ENCODE measurements at regions not wholly inside any gene's neighbourhood (a gene's known extent, or its start where the extent isn't known, plus 50 kb on each side); places are given as distances from the start of the nearest gene placed in this dataset.

- no peak for DNase-seq (ENCODE audit: low spot score)
Measured at GRCh38 chr1:4016351-4017130, 116.5 kb upstream of the C1orf174 start.

- DNase-seq (ENCODE audit: low spot score), result no peak
Measured at GRCh38 chr1:4017636-4018365, 117.7 kb upstream of the C1orf174 start.

GRCh38 chr1:4018466-4019146 lies 118.5 kb upstream of the C1orf174 start:
- DNase-seq (ENCODE audit: low spot score), result no peak

- no peak for DNase-seq (ENCODE audit: low spot score)
Measured at GRCh38 chr1:4019147-4019521, 119.1 kb upstream of the C1orf174 start.

- no peak for DNase-seq (ENCODE audit: low spot score)
Measured at GRCh38 chr1:4019606-4020331, 119.7 kb upstream of the C1orf174 start.

- DNase-seq (ENCODE audit: low spot score), result no peak
Measured at GRCh38 chr1:4020449-4020848, 120.4 kb upstream of the C1orf174 start.

- no peak for DNase-seq (ENCODE audit: low spot score)
Measured at GRCh38 chr1:4021136-4021973, 121.3 kb upstream of the C1orf174 start.

GRCh38 chr1:4021974-4022268 lies 121.8 kb upstream of the C1orf174 start:
- no peak for DNase-seq (ENCODE audit: low spot score)

- no peak for DNase-seq (ENCODE audit: low spot score)
Measured at GRCh38 chr1:4022715-4023114, 122.6 kb upstream of the C1orf174 start.

- no peak for DNase-seq (ENCODE audit: low spot score)
Measured at GRCh38 chr1:4023678-4024077, 123.6 kb upstream of the C1orf174 start.

GRCh38 chr1:4024811-4025210 lies 124.7 kb upstream of the C1orf174 start:
- no peak for DNase-seq (ENCODE audit: low spot score)

GRCh38 chr1:4025752-4026151 lies 125.7 kb upstream of the C1orf174 start:
- DNase-seq (ENCODE audit: low spot score), result no peak

- no peak for DNase-seq (ENCODE audit: low spot score)
Measured at GRCh38 chr1:4027008-4027407, 126.9 kb upstream of the C1orf174 start.

- DNase-seq (ENCODE audit: low spot score), result no peak
Measured at GRCh38 chr1:4027492-4028138, 127.5 kb upstream of the C1orf174 start.

GRCh38 chr1:4028139-4028501 lies 128.0 kb upstream of the C1orf174 start:
- no peak for DNase-seq (ENCODE audit: low spot score)

- DNase-seq (ENCODE audit: low spot score), result no peak
Measured at GRCh38 chr1:4029376-4029775, 129.3 kb upstream of the C1orf174 start.

- no peak for DNase-seq (ENCODE audit: low spot score)
Measured at GRCh38 chr1:4032571-4032970, 132.5 kb upstream of the C1orf174 start.

GRCh38 chr1:4033129-4033676 lies 133.1 kb upstream of the C1orf174 start:
- no peak for DNase-seq (ENCODE audit: low spot score)

- no peak for DNase-seq (ENCODE audit: low spot score)
Measured at GRCh38 chr1:4033713-4034112, 133.6 kb upstream of the C1orf174 start.

- no peak for DNase-seq (ENCODE audit: low spot score)
Measured at GRCh38 chr1:4034318-4034887, 134.3 kb upstream of the C1orf174 start.

GRCh38 chr1:4044967-4045366 lies 144.9 kb upstream of the C1orf174 start:
- DNase-seq (ENCODE audit: low spot score), result no peak

All from COLO829 (cell line).